Fibroblast of the aortic adventitia (primary cell): ENCODE measurements at regions not wholly inside any gene's neighbourhood (a gene's known extent, or its start where the extent isn't known, plus 50 kb on each side); places are given as distances from the start of the nearest gene placed in this dataset.
A peak's percentile ranks its signal among the peaks of the same experiment; 100 is the strongest.
"Not testable (repeated sequence)": the region's sequence is repeated elsewhere in the genome, so short reads cannot be mapped to it uniquely, and the experiment has no call there.

Experiments
- DNase-seq: peaks from one replicate; pipeline ENCODE4 v3.0.0-alpha.2; 2010; ENCODE audit warnings: low read depth
- H3K4me3 ChIP-seq: 2 replicates; pipeline ENCODE4 v1.5.1; 2011; ENCODE audit warnings: low read depth, mild to moderate bottlenecking, control low read depth, low read length, moderate library complexity
- TF ChIP-seq, protein P1 (sequence below): IDR thresholded peaks from 2 replicates; pipeline ENCODE4 v1.5.1; 2011; ENCODE audit warnings: mild to moderate bottlenecking, low read length, control low read depth, inconsistent platforms; ENCODE audit not compliant: insufficient read depth

DNA sequence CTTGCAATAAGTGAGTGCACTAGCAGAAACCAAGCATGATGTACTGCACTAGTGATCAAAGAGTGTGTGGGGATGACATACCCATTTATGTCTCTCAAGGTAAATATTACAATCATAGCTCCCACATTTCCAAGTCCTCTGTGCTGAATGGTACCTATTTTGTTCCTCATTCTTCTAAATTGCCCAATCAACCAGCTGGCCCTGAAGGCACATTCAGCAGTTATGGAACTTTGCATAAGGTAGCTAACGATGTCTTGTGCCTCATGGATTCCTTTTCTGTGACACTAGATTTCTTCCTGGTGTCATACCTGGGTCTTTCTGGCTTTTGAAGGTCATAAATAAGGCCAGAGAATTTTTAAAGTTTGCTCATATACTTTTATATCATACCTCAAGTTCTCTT lies 963.0 kb downstream of the SLC4A3 start:
- H3K4me3 ChIP-seq, result no peak overlapping the region
- no peak for DNase-seq
- TF ChIP-seq, protein P1, sequence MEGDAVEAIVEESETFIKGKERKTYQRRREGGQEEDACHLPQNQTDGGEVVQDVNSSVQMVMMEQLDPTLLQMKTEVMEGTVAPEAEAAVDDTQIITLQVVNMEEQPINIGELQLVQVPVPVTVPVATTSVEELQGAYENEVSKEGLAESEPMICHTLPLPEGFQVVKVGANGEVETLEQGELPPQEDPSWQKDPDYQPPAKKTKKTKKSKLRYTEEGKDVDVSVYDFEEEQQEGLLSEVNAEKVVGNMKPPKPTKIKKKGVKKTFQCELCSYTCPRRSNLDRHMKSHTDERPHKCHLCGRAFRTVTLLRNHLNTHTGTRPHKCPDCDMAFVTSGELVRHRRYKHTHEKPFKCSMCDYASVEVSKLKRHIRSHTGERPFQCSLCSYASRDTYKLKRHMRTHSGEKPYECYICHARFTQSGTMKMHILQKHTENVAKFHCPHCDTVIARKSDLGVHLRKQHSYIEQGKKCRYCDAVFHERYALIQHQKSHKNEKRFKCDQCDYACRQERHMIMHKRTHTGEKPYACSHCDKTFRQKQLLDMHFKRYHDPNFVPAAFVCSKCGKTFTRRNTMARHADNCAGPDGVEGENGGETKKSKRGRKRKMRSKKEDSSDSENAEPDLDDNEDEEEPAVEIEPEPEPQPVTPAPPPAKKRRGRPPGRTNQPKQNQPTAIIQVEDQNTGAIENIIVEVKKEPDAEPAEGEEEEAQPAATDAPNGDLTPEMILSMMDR, result no peak

DNA sequence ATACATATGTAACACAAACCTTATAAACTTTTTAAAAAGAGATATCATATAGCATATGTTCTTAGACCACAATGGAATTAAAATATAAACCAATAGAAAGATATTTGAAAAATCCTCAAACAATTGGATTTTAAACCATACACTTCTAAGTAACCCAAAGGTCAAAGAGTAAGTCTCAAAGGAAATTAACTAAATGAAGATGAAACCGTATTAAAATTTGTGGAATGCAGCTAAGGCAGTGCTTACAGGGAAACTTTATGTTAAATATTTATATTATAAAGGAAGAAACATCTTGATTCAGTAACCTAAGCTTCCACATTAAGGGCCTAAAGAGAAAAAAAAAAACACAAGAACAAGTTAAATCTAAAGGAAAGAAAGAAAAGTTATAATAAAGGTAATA lies 966.1 kb downstream of the SLC4A3 start:
- TF ChIP-seq, protein P1, result no peak
- no peak for DNase-seq

DNA sequence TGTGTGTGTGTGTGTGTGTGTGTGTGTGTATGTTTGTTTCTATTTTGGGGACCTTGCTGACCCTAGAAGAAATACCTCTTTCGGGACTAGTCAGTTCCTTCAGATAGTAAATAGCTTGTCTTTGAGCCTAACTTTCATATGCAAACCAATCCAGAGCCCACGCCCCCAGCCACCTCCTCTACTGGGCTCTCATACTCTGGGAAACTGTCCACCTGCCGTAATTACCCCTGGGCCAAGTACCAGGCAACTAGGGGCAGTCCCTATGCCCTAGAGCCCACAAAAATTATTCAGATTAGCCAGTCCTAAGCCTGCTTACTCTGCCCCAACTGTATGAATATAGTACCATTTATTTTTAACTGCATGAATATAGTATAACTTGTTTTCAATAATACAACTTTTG lies 970.4 kb downstream of the EPHA4 start:
- DNase-seq, result no peak
- H3K4me3 ChIP-seq, result no peak overlapping the region
- TF ChIP-seq, protein P1, result no peak

More for the DNA sequence above, 966.1 kb downstream of the SLC4A3 start:
- H3K4me3 ChIP-seq, result no peak overlapping the region

DNA sequence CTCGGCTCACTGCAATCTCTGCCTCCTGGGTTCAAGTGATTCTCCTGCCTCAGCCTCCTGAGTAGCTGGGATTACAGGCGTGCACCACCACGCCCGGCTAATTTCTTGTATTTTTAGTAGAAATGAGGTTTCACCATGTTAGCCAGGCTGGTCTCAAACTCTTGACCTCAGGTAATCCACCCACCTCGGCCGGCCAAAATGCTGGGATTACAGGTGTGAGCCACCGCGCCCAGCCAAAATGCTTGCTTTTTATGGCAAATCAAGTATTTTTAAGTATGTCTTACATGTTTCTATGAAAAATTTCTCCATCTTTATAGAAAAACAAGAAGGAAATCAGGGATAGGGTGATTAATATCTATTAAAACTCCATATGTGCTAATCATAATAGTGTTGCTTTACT lies 959.1 kb downstream of the EPHA4 start:
- DNase-seq, H3K4me3 ChIP-seq: not testable (repeated sequence)

DNA sequence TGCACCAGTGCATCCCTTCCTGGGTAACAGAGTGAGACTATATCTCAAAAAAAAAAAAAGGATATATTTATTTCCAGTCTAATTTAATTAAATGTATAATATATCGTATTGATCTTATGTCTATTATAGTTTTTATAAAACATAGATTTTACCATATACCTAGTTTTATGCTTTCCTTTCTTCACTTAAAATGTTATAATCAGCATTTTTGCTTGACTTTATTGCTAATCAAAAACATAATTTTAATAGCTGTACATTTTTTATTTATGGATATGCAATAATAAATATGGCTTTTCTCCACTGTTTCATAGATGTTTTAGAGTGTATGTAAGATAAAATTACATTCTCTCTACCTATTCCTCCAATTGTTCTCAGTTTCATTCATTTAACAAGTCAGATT lies 958.0 kb downstream of the EPHA4 start:
- DNase-seq, result no peak
- H3K4me3 ChIP-seq, result no peak overlapping the region
- TF ChIP-seq, protein P1, result no peak

DNA sequence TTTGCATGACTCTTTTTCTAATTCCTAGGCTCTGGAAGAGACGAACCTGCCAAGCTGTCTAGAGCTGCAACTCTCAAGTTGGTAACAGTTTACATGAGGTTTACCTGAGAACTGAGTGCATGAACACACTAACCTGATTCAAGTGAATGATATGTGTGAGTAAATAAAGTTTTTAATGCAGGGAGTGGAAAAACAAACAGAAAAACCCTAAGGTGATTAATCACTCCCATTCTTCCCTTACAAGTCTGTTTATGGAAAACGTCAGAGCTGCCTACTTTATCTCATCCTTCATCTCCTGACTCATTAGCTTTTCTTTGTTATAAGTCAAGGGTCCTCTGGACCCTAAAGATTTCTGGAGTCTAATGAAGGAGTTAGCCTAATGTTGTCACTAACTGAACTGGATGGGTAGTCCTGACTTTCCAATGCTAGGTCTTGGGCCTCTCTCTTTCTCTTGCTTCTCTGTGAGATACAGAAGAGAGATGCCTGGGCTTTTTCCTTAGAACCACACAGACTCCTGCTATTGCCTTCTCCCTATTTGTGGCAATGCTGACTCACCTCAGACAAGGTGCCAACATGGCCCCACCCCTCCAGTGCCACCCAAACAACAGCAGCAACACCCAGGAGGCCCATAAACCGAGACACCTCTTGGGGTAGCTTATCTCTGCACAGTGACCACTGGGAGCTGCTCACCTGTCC lies 952.4 kb downstream of the EPHA4 start:
- peak; percentile 15 for DNase-seq
- TF ChIP-seq, protein P1, result no peak
- no peak overlapping the region for H3K4me3 ChIP-seq

DNA sequence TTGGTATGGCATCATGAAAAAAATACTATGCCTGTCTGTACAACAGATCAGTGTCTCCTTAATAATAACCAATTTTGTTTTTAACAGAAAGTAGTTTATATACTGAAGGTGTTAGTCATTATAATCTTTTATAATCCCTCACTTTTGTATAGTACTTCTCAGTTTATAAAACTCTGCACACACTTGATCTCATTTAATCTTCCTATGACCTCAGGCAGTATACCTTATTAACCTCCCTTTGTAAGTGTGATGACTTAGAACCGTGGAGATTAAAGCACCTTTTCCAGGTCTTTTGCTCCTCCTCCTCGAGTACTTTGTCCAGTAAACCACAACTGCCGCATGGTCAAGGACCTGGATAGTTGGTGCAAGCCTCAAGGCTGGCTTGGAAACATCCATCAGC lies 945.5 kb downstream of the EPHA4 start:
- TF ChIP-seq, protein P1, result no peak
- no peak overlapping the region for H3K4me3 ChIP-seq
- DNase-seq, result no peak
